MM.1S (cell line): ENCODE measurements at regions not wholly inside any gene's neighbourhood (a gene's known extent, or its start where the extent isn't known, plus 50 kb on each side); places are given as distances from the start of the nearest gene placed in this dataset.

Experiments used
- DNase-seq: peaks from one replicate; pipeline ENCODE4 v3.0.0-alpha.2; 2015
- H2AFZ ChIP-seq: fragments of 300-600 bp; sonication (generic); 2 replicates; pipeline ENCODE4 v1.6.0; 2016; ENCODE audit warnings: antibody characterized with exemption, low read length
- H3F3A ChIP-seq: fragments of 300-600 bp; sonication (generic); 2 replicates; pipeline ENCODE4 v1.6.1; 2016; ENCODE audit warnings: mild to moderate bottlenecking, antibody characterized with exemption, low read length, moderate library complexity, mixed read lengths; ENCODE audit not compliant: insufficient read depth
- H3K27ac ChIP-seq: fragments of 300-600 bp; sonication (generic); 2 replicates; pipeline ENCODE4 v1.5.1; 2016; ENCODE audit warnings: mild to moderate bottlenecking, low read length
- H3K27me3 ChIP-seq: fragments of 300-600 bp; sonication (generic); replicated peaks from 2 replicates; pipeline ENCODE4 v1.6.0; 2016; ENCODE audit warnings: low read length; ENCODE audit not compliant: insufficient read depth
- H3K36me3 ChIP-seq: fragments of 300-600 bp; sonication (generic); replicated peaks from 2 replicates; pipeline ENCODE4 v1.6.1; 2016; ENCODE audit warnings: mild to moderate bottlenecking, low read length, mixed read lengths; ENCODE audit not compliant: insufficient read depth
- H3K4me1 ChIP-seq: fragments of 300-600 bp; sonication (generic); 2 replicates; pipeline ENCODE4 v1.6.1; 2016; ENCODE audit warnings: low read length, mixed read lengths
- H3K4me2 ChIP-seq: fragments of 300-600 bp; sonication (generic); 2 replicates; pipeline ENCODE4 v1.6.0; 2016; ENCODE audit warnings: low read depth, low read length
- H3K4me3 ChIP-seq: fragments of 300-600 bp; sonication (generic); 2 replicates; pipeline ENCODE4 v1.5.1; 2016; ENCODE audit warnings: low read length, mixed read lengths
- H3K79me2 ChIP-seq: fragments of 300-600 bp; sonication (generic); 2 replicates; pipeline ENCODE4 v1.6.1; 2016; ENCODE audit warnings: mixed run types, low read length, mixed read lengths
- H3K9ac ChIP-seq: fragments of 300-600 bp; sonication (generic); 2 replicates; pipeline ENCODE4 v1.6.1; 2016; ENCODE audit warnings: low read length, mixed read lengths
- H3K9me2 ChIP-seq: fragments of 300-600 bp; sonication (generic); replicated peaks from 2 replicates; pipeline ENCODE4 v1.6.1; 2016; ENCODE audit warnings: mild to moderate bottlenecking, low read length, mixed read lengths; ENCODE audit not compliant: insufficient read depth
- H3K9me3 ChIP-seq: fragments of 300-600 bp; sonication (generic); replicated peaks from 2 replicates; pipeline ENCODE4 v1.6.1; 2016; ENCODE audit warnings: mild to moderate bottlenecking, low read length, mixed read lengths; ENCODE audit not compliant: insufficient read depth
- H4K20me1 ChIP-seq: fragments of 300-600 bp; sonication (generic); 2 replicates; pipeline ENCODE4 v1.6.1; 2016; ENCODE audit warnings: mild to moderate bottlenecking, low read length, moderate library complexity, mixed read lengths; ENCODE audit not compliant: insufficient read depth
- CTCF ChIP-seq: fragments of 300-600 bp; sonication (generic); IDR thresholded peaks from 2 replicates; pipeline ENCODE4 v1.5.1; 2016; ENCODE audit warnings: antibody characterized with exemption, low read length, mixed read lengths
- EZH2 ChIP-seq: fragments of 300-600 bp; sonication (generic); optimal IDR thresholded peaks from 2 replicates; pipeline ENCODE3; 2017; ENCODE audit warnings: low read depth, mild to moderate bottlenecking, antibody characterized with exemption, low read length, mixed read lengths
- EZH2phosphoT487 ChIP-seq: fragments of 300-600 bp; sonication (generic); IDR thresholded peaks from 2 replicates; pipeline ENCODE4 v1.6.1; 2018; ENCODE audit warnings: antibody characterized with exemption, low read length

GRCh38 chr5:164071671-164072070 is 566.3 kb downstream of the MAT2B start:
- H3K9me2 ChIP-seq: no peaks in the 10 kb centered on the region
- no peak for TF ChIP-seq EZH2phosphoT487
- no peak for TF ChIP-seq EZH2
- TF ChIP-seq CTCF: no peak
- no peaks in the 10 kb centered on the region for H3K36me3 ChIP-seq
- H3K4me1 ChIP-seq: no peaks in the 10 kb centered on the region
- no peak overlapping the region for H3K9ac ChIP-seq
- H4K20me1 ChIP-seq: no peaks in the 10 kb centered on the region
- no peaks in the 10 kb centered on the region for H3K9me3 ChIP-seq
- no peaks in the 10 kb centered on the region for H3F3A ChIP-seq
- no peaks in the 10 kb centered on the region for H3K27me3 ChIP-seq
- H2AFZ ChIP-seq: no peak overlapping the region
- no peak overlapping the region for H3K4me2 ChIP-seq
- H3K79me2 ChIP-seq: no peaks in the 10 kb centered on the region
- H3K27ac ChIP-seq: no peak overlapping the region
- H3K4me3 ChIP-seq: no peak overlapping the region
- DNase-seq: no peak

- Histone ChIP-seq H3K9ac (no peak overlapping the region), H3K79me2 (no peaks in the 10 kb centered on the region)
- no peak for TF ChIP-seq CTCF
- no peak for TF ChIP-seq EZH2
- no peak for TF ChIP-seq EZH2phosphoT487
Measured at GRCh38 chr5:164073081-164073480, 567.7 kb downstream of the MAT2B start.

GRCh38 chr5:164076556-164076955 is 571.1 kb downstream of the MAT2B start:
- Histone ChIP-seq H3K27me3 (no peaks in the 10 kb centered on the region), H2AFZ (no peak overlapping the region), H3F3A (no peaks in the 10 kb centered on the region), H3K36me3 (no peaks in the 10 kb centered on the region), H3K9me2 (no peaks in the 10 kb centered on the region), H3K4me1 (no peaks in the 10 kb centered on the region), H3K79me2 (no peaks in the 10 kb centered on the region), H3K4me3 (no peak overlapping the region), H3K9ac (no peak overlapping the region), H3K9me3 (no peaks in the 10 kb centered on the region), H3K27ac (no peak overlapping the region), H4K20me1 (no peaks in the 10 kb centered on the region), H3K4me2 (no peak overlapping the region)
- DNase-seq: no peak
- TF ChIP-seq EZH2 (no peak), CTCF (no peak), EZH2phosphoT487 (no peak)

More at GRCh38 chr5:164073081-164073480, 567.7 kb downstream of the MAT2B start:
- no peaks in the 10 kb centered on the region for H3F3A ChIP-seq
- H3K4me1 ChIP-seq: no peaks in the 10 kb centered on the region
- DNase-seq: no peak
- no peaks in the 10 kb centered on the region for H4K20me1 ChIP-seq
- no peaks in the 10 kb centered on the region for H3K9me3 ChIP-seq
- H3K4me2 ChIP-seq: no peak overlapping the region
- no peaks in the 10 kb centered on the region for H3K27me3 ChIP-seq
- H3K4me3 ChIP-seq: no peak overlapping the region
- no peak overlapping the region for H3K27ac ChIP-seq
- no peak overlapping the region for H2AFZ ChIP-seq
- no peaks in the 10 kb centered on the region for H3K9me2 ChIP-seq
- H3K36me3 ChIP-seq: no peaks in the 10 kb centered on the region
